SW480 (cell line): ENCODE measurements at regions not wholly inside any gene's neighbourhood (a gene's known extent, or its start where the extent isn't known, plus 50 kb on each side); places are given as distances from the start of the nearest gene placed in this dataset.
A peak's percentile ranks its signal among the peaks of the same experiment; 100 is the strongest.
"Not testable (repeated sequence)": the region's sequence is repeated elsewhere in the genome, so short reads cannot be mapped to it uniquely, and the experiment has no call there.

ENCODE experiments used
- DNase-seq: peaks from one replicate; pipeline ENCODE4 v3.0.0-alpha.2; 2016; ENCODE audit warnings: low spot score

GRCh38 chr11:122199661-122200060 is 83.6 kb upstream of the BLID start:
- no peak for DNase-seq

GRCh38 chr11:122198291-122198983 is 82.4 kb upstream of the BLID start:
- DNase-seq: no peak

- peak; percentile 87 for DNase-seq
Measured at GRCh38 chr11:122197066-122197987, 81.3 kb upstream of the BLID start.

- no peak for DNase-seq
Measured at GRCh38 chr11:122195790-122196189, 79.8 kb upstream of the BLID start.

GRCh38 chr11:122193881-122194480 is 78.0 kb upstream of the BLID start:
- not testable (repeated sequence) for DNase-seq

- DNase-seq: no peak
Measured at GRCh38 chr11:122193457-122193856, 77.4 kb upstream of the BLID start.

GRCh38 chr11:122192634-122193255 is 76.7 kb upstream of the BLID start:
- DNase-seq: no peak

- DNase-seq: no peak
Measured at GRCh38 chr11:122190768-122191167, 74.8 kb upstream of the BLID start.

- DNase-seq: peak; percentile 22
Measured at GRCh38 chr11:122189229-122189628, 73.2 kb upstream of the BLID start.

- DNase-seq: no peak
Measured at GRCh38 chr11:122187373-122188165, 71.6 kb upstream of the BLID start.

GRCh38 chr11:122186439-122187080 is 70.5 kb upstream of the BLID start:
- DNase-seq: no peak

- DNase-seq: no peak
Measured at GRCh38 chr11:122183933-122184332, 67.9 kb upstream of the BLID start.

GRCh38 chr11:122181893-122182292 is 65.9 kb upstream of the BLID start:
- DNase-seq: no peak

GRCh38 chr11:122181372-122181771 is 65.4 kb upstream of the BLID start:
- DNase-seq: no peak

- peak; percentile 7 for DNase-seq
Measured at GRCh38 chr11:122179961-122180834, 64.2 kb upstream of the BLID start.

GRCh38 chr11:122178795-122179194 is 62.8 kb upstream of the BLID start:
- no peak for DNase-seq

- no peak for DNase-seq
Measured at GRCh38 chr11:122177238-122177637, 61.2 kb upstream of the BLID start.

- no peak for DNase-seq
Measured at GRCh38 chr11:122176651-122177050, 60.6 kb upstream of the BLID start.

- DNase-seq: no peak
Measured at GRCh38 chr11:122175306-122175705, 59.3 kb upstream of the BLID start.

GRCh38 chr11:122173587-122173986 is 57.6 kb upstream of the BLID start:
- DNase-seq: no peak
